NT2/D1 (cell line): ENCODE measurements at regions not wholly inside any gene's neighbourhood (a gene's known extent, or its start where the extent isn't known, plus 50 kb on each side); places are given as distances from the start of the nearest gene placed in this dataset.

ENCODE experiments used
- SUZ12 ChIP-seq: IDR thresholded peaks from 2 replicates; pipeline ENCODE4 v1.6.1; 2011; ENCODE audit not compliant: insufficient read length, insufficient read depth; ENCODE audit errors: extremely low read depth
- YY1 ChIP-seq: IDR thresholded peaks from 2 replicates; pipeline ENCODE4 v1.6.1; 2011; ENCODE audit not compliant: insufficient read length, insufficient read depth
- ZNF274 ChIP-seq: IDR thresholded peaks from 2 replicates; pipeline ENCODE4 v1.6.1; 2011; ENCODE audit warnings: mild to moderate bottlenecking, low read depth, low read length

- TF ChIP-seq YY1 = no peak
- TF ChIP-seq SUZ12 = no peak
- TF ChIP-seq ZNF274 = no peak
Observed at GRCh38 chr13:22773465-22773864, 407.3 kb upstream of the SGCG start.
